GM12878 (cell line): ENCODE measurements at regions not wholly inside any gene's neighbourhood (a gene's known extent, or its start where the extent isn't known, plus 50 kb on each side); places are given as distances from the start of the nearest gene placed in this dataset.
"Not testable (repeated sequence)": the region's sequence is repeated elsewhere in the genome, so short reads cannot be mapped to it uniquely, and the experiment has no call there.

ENCODE experiments used
- CBX3 ChIP-seq: fragments of 200-600 bp; sonication (generic); IDR thresholded peaks from 2 replicates; pipeline ENCODE4 v1.6.1; 2016; ENCODE audit warnings: low read depth, borderline replicate concordance
- CREM ChIP-seq: IDR thresholded peaks from 2 replicates; pipeline ENCODE4 v1.6.1; 2014; ENCODE audit warnings: antibody characterized with exemption, low read depth
- CTCF ChIP-seq, 3 experiments: IDR thresholded peaks in 2 of 3; conservative IDR thresholded peaks in 1 of 3; 2 replicates each; pipeline ENCODE4 v1.5.1; 2011; ENCODE audit warnings: low read depth in 3 of 3, low read length in 3 of 3, mild to moderate bottlenecking in 3 of 3, control low read depth in 2 of 3, moderate library complexity in 2 of 3, inconsistent platforms in 1 of 3, mixed read lengths in 1 of 3; ENCODE audit not compliant: control insufficient read depth in 2 of 3, insufficient read depth in 1 of 3; ENCODE audit errors: extremely low read depth in 1 of 3
- ELK1 ChIP-seq: IDR thresholded peaks from 2 replicates; pipeline ENCODE4 v1.6.1; 2012; ENCODE audit warnings: low read depth, low read length, improper control_type of control experiment
- EZH2 ChIP-seq: IDR thresholded peaks from 2 replicates; pipeline ENCODE4 v1.6.1; 2012; ENCODE audit warnings: low read depth, mild to moderate bottlenecking, control low read depth, inconsistent platforms, low read length, borderline replicate concordance; ENCODE audit not compliant: control insufficient read depth
- POLR2A ChIP-seq: IDR thresholded peaks from 2 replicates; pipeline ENCODE4 v1.6.1; 2011; ENCODE audit warnings: low read depth, mild to moderate bottlenecking, low read length
- POLR2AphosphoS5 ChIP-seq: IDR thresholded peaks from 2 replicates; pipeline ENCODE4 v1.6.1; 2011; ENCODE audit warnings: mild to moderate bottlenecking, low read length, inconsistent platforms
- RAD21 ChIP-seq: IDR thresholded peaks from 2 replicates; pipeline ENCODE4 v1.6.1; 2011; ENCODE audit warnings: mild to moderate bottlenecking, low read depth, low read length, moderate library complexity; ENCODE audit not compliant: insufficient read depth
- RCOR1 ChIP-seq: conservative IDR thresholded peaks from 2 replicates; pipeline ENCODE4 v1.6.1; 2012; ENCODE audit warnings: low read depth, low read length, improper control_type of control experiment
- RFX5 ChIP-seq: IDR thresholded peaks from 2 replicates; pipeline ENCODE4 v1.6.1; 2011; ENCODE audit warnings: low read depth, low read length, improper control_type of control experiment
- SIN3A ChIP-seq: IDR thresholded peaks from 2 replicates; pipeline ENCODE4 v1.6.1; 2012; ENCODE audit warnings: low read depth, low read length, improper control_type of control experiment
- SP1 ChIP-seq: IDR thresholded peaks from one replicate; pipeline ENCODE4 v1.6.1; 2011; ENCODE audit warnings: low read depth, low read length
- TAF1 ChIP-seq: IDR thresholded peaks from 2 replicates; pipeline ENCODE4 v1.6.1; 2011; ENCODE audit warnings: mild to moderate bottlenecking, low read depth, low read length, borderline replicate concordance
- ZNF687 ChIP-seq: fragments of 450-650 bp; IDR thresholded peaks from 2 replicates; pipeline ENCODE4 v1.6.1; 2017; ENCODE audit warnings: mild to moderate bottlenecking, moderate library complexity

GRCh38 chr4:173995779-173996178 lies 287.7 kb downstream of the FBXO8 start:
- not testable (repeated sequence) for TF ChIP-seq CTCF (IDR thresholded peaks at IDR 0.05 in 2 of 3, conservative IDR thresholded peaks at IDR 0.05 in 1 of 3; ENCODE audit: control insufficient read depth in 2 of 3, extremely low read depth in 1 of 3, insufficient read depth in 1 of 3, low read depth in 3 of 3, low read length in 3 of 3); CBX3; ZNF687; CREM; EZH2; ELK1; TAF1; SIN3A; SP1; POLR2A; RFX5; RCOR1; RAD21; POLR2AphosphoS5
